Fibroblast of lung (primary cell): ENCODE measurements at regions not wholly inside any gene's neighbourhood (a gene's known extent, or its start where the extent isn't known, plus 50 kb on each side); places are given as distances from the start of the nearest gene placed in this dataset.

ENCODE experiments used
- CTCF ChIP-seq, 2 donors: IDR thresholded peaks in 1 of 2; conservative IDR thresholded peaks in 1 of 2; 1 replicate in 1 of 2; 2 replicates in 1 of 2; pipeline ENCODE4 v1.5.1; 2011 to 2012; ENCODE audit warnings: low read length in 2 of 2, control low read depth in 1 of 2, inconsistent platforms in 1 of 2, low read depth in 1 of 2, mild to moderate bottlenecking in 1 of 2
- EZH2 ChIP-seq: IDR thresholded peaks from 2 replicates; pipeline ENCODE4 v1.5.1; 2012; ENCODE audit warnings: low read length, control low read depth, mild to moderate bottlenecking; ENCODE audit errors: missing control alignments

- TF ChIP-seq CTCF (conservative IDR thresholded peaks at IDR 0.05 in 1 of 2, IDR thresholded peaks at IDR 0.05 in 1 of 2; ENCODE audit: low read depth in 1 of 2, low read length in 2 of 2) (no peak), EZH2 (no peak)
Observed at GRCh38 chr21:17197996-17198395, 314.8 kb upstream of the CXADR start.
